Ishikawa (cell line): ENCODE measurements at regions not wholly inside any gene's neighbourhood (a gene's known extent, or its start where the extent isn't known, plus 50 kb on each side); places are given as distances from the start of the nearest gene placed in this dataset.

ENCODE experiments used
- CEBPB ChIP-seq: IDR thresholded peaks from 2 replicates; pipeline ENCODE4 v1.6.1; 2012
- CREB1 ChIP-seq: IDR thresholded peaks from 2 replicates; pipeline ENCODE4 v1.6.1; 2012; ENCODE audit warnings: low read depth
- EGR1 ChIP-seq: IDR thresholded peaks from 2 replicates; pipeline ENCODE4 v1.6.1; 2012
- EP300 ChIP-seq: IDR thresholded peaks from 2 replicates; pipeline ENCODE4 v1.6.1; 2012; ENCODE audit warnings: borderline replicate concordance
- FOXM1 ChIP-seq: IDR thresholded peaks from 2 replicates; pipeline ENCODE4 v1.6.1; 2012; ENCODE audit warnings: low read depth, borderline replicate concordance
- NFIC ChIP-seq: IDR thresholded peaks from 2 replicates; pipeline ENCODE4 v1.6.1; 2012
- RAD21 ChIP-seq: IDR thresholded peaks from 2 replicates; pipeline ENCODE4 v1.6.1; 2012; ENCODE audit warnings: low read depth
- REST ChIP-seq: IDR thresholded peaks from 2 replicates; pipeline ENCODE4 v1.6.1; 2012; ENCODE audit warnings: low read depth, mild to moderate bottlenecking
- TAF1 ChIP-seq: IDR thresholded peaks from 2 replicates; pipeline ENCODE4 v1.6.1; 2012; ENCODE audit warnings: low read depth, mild to moderate bottlenecking
- TCF12 ChIP-seq: IDR thresholded peaks from 2 replicates; pipeline ENCODE4 v1.6.1; 2012; ENCODE audit warnings: low read depth
- TEAD4 ChIP-seq: IDR thresholded peaks from 2 replicates; pipeline ENCODE4 v1.6.1; 2012
- USF1 ChIP-seq: IDR thresholded peaks from 2 replicates; pipeline ENCODE4 v1.6.1; 2012
- YY1 ChIP-seq: IDR thresholded peaks from 2 replicates; pipeline ENCODE4 v1.6.1; 2012; ENCODE audit warnings: low read depth
- ZBTB7A ChIP-seq: IDR thresholded peaks from 2 replicates; pipeline ENCODE4 v1.6.1; 2012; ENCODE audit warnings: low read depth
- TF ChIP-seq, protein P1 (sequence below): IDR thresholded peaks from 2 replicates; pipeline ENCODE4 v1.6.1; 2012

- TF ChIP-seq, protein P1, sequence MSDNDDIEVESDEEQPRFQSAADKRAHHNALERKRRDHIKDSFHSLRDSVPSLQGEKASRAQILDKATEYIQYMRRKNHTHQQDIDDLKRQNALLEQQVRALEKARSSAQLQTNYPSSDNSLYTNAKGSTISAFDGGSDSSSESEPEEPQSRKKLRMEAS, result no peak
- TF ChIP-seq RAD21 (no peak), NFIC (no peak), USF1 (no peak), TEAD4 (no peak), ZBTB7A (no peak), EGR1 (no peak), TAF1 (no peak), REST (no peak), FOXM1 (no peak), YY1 (no peak), CEBPB (no peak), EP300 (no peak), TCF12 (no peak), CREB1 (no peak)
Measured at GRCh38 chr1:96598416-96599168, 123.0 kb upstream of the PTBP2 start.

GRCh38 chr1:96632045-96632664 is 89.4 kb upstream of the PTBP2 start:
- no peak for TF ChIP-seq CEBPB
- no peak for TF ChIP-seq ZBTB7A
- TF ChIP-seq NFIC, result no peak
- TF ChIP-seq REST, result no peak

- TF ChIP-seq FOXM1, result no peak
- TF ChIP-seq ZBTB7A, result no peak
- TF ChIP-seq TCF12, result no peak
- no peak for TF ChIP-seq YY1
- TF ChIP-seq RAD21, result no peak
- TF ChIP-seq CEBPB, result no peak
Measured at GRCh38 chr1:96633695-96634094, 87.9 kb upstream of the PTBP2 start.

DNA sequence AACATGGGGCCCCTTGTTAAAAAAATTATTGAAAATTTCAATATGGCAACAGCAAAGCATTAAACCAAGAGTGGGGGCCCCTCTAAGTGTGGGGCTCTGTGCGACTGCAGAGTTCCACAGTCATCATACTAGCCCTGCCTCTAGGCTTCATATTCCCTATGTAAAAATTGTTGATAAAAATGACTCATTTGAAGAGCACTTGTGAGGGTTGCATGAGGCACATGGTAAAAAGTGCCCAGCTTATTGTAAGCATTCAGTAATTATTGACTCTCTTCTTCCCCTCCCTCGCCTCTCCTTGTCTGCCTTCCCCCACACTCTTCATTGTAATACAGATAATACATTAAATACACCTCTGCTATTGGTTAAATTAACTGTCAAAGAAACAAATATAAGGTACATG is 86.7 kb upstream of the PTBP2 start:
- TF ChIP-seq RAD21, result no peak
- TF ChIP-seq EGR1, result no peak
- TF ChIP-seq, protein P1, result no peak
- no peak for TF ChIP-seq REST
- no peak for TF ChIP-seq CEBPB
- TF ChIP-seq CREB1, result no peak
- TF ChIP-seq TCF12, result no peak
- TF ChIP-seq TAF1, result no peak
- no peak for TF ChIP-seq FOXM1
- no peak for TF ChIP-seq TEAD4
- TF ChIP-seq EP300, result no peak
- TF ChIP-seq NFIC, result no peak
- TF ChIP-seq USF1, result no peak
- no peak for TF ChIP-seq ZBTB7A
- TF ChIP-seq YY1, result no peak

DNA sequence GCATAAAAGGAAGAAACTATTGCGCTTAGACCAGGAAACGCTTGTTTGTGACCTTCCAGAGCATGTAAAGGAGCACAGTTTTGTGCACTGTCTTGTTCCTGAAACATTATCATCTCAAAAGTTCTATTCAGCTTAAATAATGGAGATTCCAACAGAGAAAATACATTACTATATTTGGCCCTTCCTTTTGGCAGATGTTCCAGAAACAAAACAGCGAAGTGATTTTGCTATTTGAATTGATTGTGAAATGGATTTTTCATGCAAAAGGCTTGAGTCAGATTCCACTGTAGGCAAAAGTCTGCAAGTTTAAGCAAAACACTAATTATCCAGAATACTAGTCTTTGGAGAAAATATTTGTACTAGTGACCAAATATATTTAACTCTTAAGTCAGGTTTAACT is 80.3 kb upstream of the PTBP2 start:
- TF ChIP-seq TAF1 (no peak), REST (no peak), FOXM1 (no peak), TEAD4 (no peak), CEBPB (no peak), TCF12 (no peak), ZBTB7A (no peak), NFIC (no peak), RAD21 (no peak), EGR1 (no peak), USF1 (no peak), EP300 (no peak), YY1 (no peak), CREB1 (no peak)
- TF ChIP-seq, protein P1, result no peak
